Heart right ventricle (tissue), 16 donors: ENCODE measurements at regions not wholly inside any gene's neighbourhood (a gene's known extent, or its start where the extent isn't known, plus 50 kb on each side); places are given as distances from the start of the nearest gene placed in this dataset.

ENCODE experiments used
- ATAC-seq, 8 donors: fragments of 200-7000 bp; cut with Tn5 transposase; one replicate each; pipeline ENCODE4 v1.9.1; 2020; ENCODE audit warnings: mild to moderate bottlenecking in 8 of 8, moderate library complexity in 8 of 8, moderate number of reproducible peaks in 1 of 8
- DNase-seq, 2 donors: peaks; one replicate each; pipeline ENCODE4 v3.0.0-alpha.2; 2020
- H3K27ac ChIP-seq, 10 donors: fragments of 200-600 bp; sonication (generic) in 2 of 10; one replicate each; pipeline versions ENCODE4 v1.5.0 to v1.8.0; 2020 to 2022; ENCODE audit warnings: mild to moderate bottlenecking in 3 of 10
- H3K27me3 ChIP-seq, 7 donors: fragments of 200-600 bp; one replicate each; pipeline ENCODE4 v1.8.0; 2021 to 2022; ENCODE audit warnings: mild to moderate bottlenecking in 2 of 7
- H3K36me3 ChIP-seq, 9 donors: fragments of 200-600 bp; sonication (generic) in 1 of 9; one replicate each; pipeline versions ENCODE4 v1.5.0 to v1.8.0; 2020 to 2022; ENCODE audit warnings: mild to moderate bottlenecking in 2 of 9
- H3K4me1 ChIP-seq, 9 donors: fragments of 200-600 bp; sonication (generic) in 1 of 9; one replicate each; pipeline versions ENCODE4 v1.5.0 to v1.8.0; 2020 to 2022; ENCODE audit warnings: mild to moderate bottlenecking in 4 of 9
- H3K4me3 ChIP-seq, 10 donors: fragments of 200-600 bp; sonication (generic) in 2 of 10; one replicate each; pipeline versions ENCODE4 v1.5.0 to v1.8.0; 2020 to 2022; ENCODE audit warnings: mild to moderate bottlenecking in 7 of 10, moderate library complexity in 2 of 10
- H3K9me3 ChIP-seq, 11 donors: fragments of 200-600 bp in 10 of 11; sonication (generic) in 2 of 11; one replicate each; pipeline versions ENCODE4 v1.5.0 to v1.8.0; 2013 to 2022; ENCODE audit warnings: mild to moderate bottlenecking in 2 of 11, control low read depth in 1 of 11, moderate library complexity in 1 of 11
- WGBS, 2 donors: extraction: QIAGEN DNeasy Blood & Tissue Kit; methylation state at CpG; one replicate each; pipeline ENCODE4 v1.1.7; 2013; ENCODE audit warnings: inconsistent platforms in 1 of 2; 5-methylcytosine and 5-hydroxymethylcytosine counted together
- intact Hi-C, 10 donors: fragments of 100-400 bp; cut with DNase I; formaldehyde crosslinking; loops; one replicate each; pipeline versions ENCODE4 v1.11.1 to v1.14.2; 2022
- TF ChIP-seq, protein P1 (sequence below), 9 donors: fragments of 200-600 bp; sonication (generic) in 2 of 9; IDR thresholded peaks; one replicate each; pipeline versions ENCODE4 v1.5.0 to v1.8.0; 2021 to 2022; ENCODE audit warnings: antibody characterized with exemption in 9 of 9, mild to moderate bottlenecking in 5 of 9, moderate library complexity in 1 of 9
- donor health status: Arrhythmogenic right ventricular cardiomyopathy.
- donor health status: ischemic (EF 13 %, LVEDD 7.1; RV severe dilation, severe dysfunction).
- donor health status: healthy with polysubstance abuse.
- donor health status: DM: no; HTN: yes; CAD: no.
- donor health status: DM: no; HTN: no; CAD: no.
- donor health status: ischemic (EF 25% LVEDD 6.9; RV normal size, moderate dysfunction).
- donor health status: ischemic (EF 25% LVEDD 5.7; RV mildly dilated, moderate dysfunction).
- donor health status: healthy.
- donor health status: DM: yes; HTN: yes; CAD: no.
- donor health status: Ischemic cardiomyopathy.
- donor health status: ischemic (EF 35%, LVEDD 5.7; RV mildly dilated, moderate dysfunction).
- donor health status: nonischemic (EF 11% LVEDD 7.7; RV severe dilation, severe dysfunction).
- donor health status: DM: yes; HTN: yes; CAD: no.
- donor health status: PGD.
- donor health status: ischemic (EF 29% LVEDD 5.4; RV normal size, mild dysfunction).
- donor health status: nonischemic (EF 23%, LVEDD 6.1; RV moderate dilation, normal function).

DNA sequence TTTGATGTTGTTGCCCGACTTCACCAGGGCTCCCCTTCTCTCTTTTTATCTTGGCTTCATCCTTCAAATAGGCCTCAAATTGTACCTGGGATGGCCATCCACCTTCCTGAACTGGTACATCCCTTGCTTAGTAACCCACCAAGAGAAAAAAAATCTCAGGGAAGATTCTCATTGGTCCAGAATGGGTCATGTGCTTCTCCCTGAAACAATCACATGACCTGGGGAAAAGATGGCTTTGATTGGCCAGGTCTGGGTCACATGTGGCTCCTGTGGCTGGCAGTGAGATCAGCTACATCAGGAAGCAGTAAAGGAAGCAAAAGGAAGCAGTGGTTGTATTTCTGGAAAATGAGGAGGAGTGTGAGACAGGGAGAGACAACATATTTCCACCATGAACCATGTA lies 540.2 kb downstream of the MIAT start:
- ATAC-seq (no peak), DNase-seq (no peak)
- TF ChIP-seq, protein P1, sequence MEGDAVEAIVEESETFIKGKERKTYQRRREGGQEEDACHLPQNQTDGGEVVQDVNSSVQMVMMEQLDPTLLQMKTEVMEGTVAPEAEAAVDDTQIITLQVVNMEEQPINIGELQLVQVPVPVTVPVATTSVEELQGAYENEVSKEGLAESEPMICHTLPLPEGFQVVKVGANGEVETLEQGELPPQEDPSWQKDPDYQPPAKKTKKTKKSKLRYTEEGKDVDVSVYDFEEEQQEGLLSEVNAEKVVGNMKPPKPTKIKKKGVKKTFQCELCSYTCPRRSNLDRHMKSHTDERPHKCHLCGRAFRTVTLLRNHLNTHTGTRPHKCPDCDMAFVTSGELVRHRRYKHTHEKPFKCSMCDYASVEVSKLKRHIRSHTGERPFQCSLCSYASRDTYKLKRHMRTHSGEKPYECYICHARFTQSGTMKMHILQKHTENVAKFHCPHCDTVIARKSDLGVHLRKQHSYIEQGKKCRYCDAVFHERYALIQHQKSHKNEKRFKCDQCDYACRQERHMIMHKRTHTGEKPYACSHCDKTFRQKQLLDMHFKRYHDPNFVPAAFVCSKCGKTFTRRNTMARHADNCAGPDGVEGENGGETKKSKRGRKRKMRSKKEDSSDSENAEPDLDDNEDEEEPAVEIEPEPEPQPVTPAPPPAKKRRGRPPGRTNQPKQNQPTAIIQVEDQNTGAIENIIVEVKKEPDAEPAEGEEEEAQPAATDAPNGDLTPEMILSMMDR (IDR thresholded peaks at IDR 0.05): no peak
- 83 to 100% methylated on average over 1 of the region's 1 CpG for WGBS, 2 donors
- Histone ChIP-seq H3K4me1 (peaks cover 0 to 3% (median 0%) of the 10 kb centered on the region in 9 donors), H3K27ac (no peak overlapping the region), H3K9me3 (no peaks in the 10 kb centered on the region), H3K36me3 (no peaks in the 10 kb centered on the region), H3K27me3 (peaks cover 0 to 46% (median 17%) of the 10 kb centered on the region in 7 donors), H3K4me3 (no peak overlapping the region)
- intact Hi-C loops: no loop called here

DNA sequence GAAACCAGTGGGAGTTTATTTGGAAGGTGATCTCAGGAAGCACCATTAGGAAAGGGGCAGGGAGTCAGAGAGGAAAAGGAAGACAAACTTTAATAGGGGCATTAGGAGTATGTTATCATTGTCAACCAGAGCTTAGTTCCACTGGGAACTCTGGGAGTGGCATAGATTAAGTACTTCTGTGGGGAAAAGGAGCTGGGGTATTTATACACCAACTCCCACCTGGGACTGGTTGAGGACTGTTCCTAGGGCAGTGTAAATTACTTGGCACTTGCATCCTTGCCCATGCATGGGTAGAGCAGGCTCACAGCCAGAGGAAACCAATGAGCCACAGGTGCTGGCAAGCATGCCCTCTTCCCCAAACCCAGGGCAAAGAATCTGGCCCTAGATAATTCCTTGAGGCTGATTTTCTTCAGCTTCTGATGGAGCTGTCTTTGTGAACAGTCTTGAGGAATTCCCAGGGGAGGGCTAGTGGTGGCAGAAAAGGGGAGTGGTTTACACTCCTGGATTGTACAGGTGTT lies 541.2 kb downstream of the MIAT start:
- Histone ChIP-seq H3K27ac (no peak overlapping the region), H3K4me1 (peaks cover 0 to 7% (median 3%) of the 10 kb centered on the region in 9 donors), H3K9me3 (no peaks in the 10 kb centered on the region), H3K36me3 (no peaks in the 10 kb centered on the region), H3K4me3 (no peak overlapping the region), H3K27me3 (peaks cover 0 to 52% (median 17%) of the 10 kb centered on the region in 7 donors)
- intact Hi-C loops: no loop called here
- TF ChIP-seq, protein P1 (IDR thresholded peaks at IDR 0.05): no peak
- ATAC-seq (no peak), DNase-seq (no peak)

- intact Hi-C loops: no loop called here
- no peak for ATAC-seq
- H3K4me3 ChIP-seq: no peak overlapping the region
- DNase-seq: no peak
- peaks cover 0 to 54% (median 19%) of the 10 kb centered on the region in 7 donors for H3K27me3 ChIP-seq
- no peak overlapping the region for H3K27ac ChIP-seq
- TF ChIP-seq, protein P1 (IDR thresholded peaks at IDR 0.05): no peak
- no peaks in the 10 kb centered on the region for H3K9me3 ChIP-seq
- 66 to 67% methylated on average over 2 of the region's 2 CpGs for WGBS, 2 donors
- peaks cover 0 to 7% (median 3%) of the 10 kb centered on the region in 9 donors for H3K4me1 ChIP-seq
- no peaks in the 10 kb centered on the region for H3K36me3 ChIP-seq
Measured at GRCh38 chr22:27199354-27199753, 542.0 kb downstream of the MIAT start.

DNA sequence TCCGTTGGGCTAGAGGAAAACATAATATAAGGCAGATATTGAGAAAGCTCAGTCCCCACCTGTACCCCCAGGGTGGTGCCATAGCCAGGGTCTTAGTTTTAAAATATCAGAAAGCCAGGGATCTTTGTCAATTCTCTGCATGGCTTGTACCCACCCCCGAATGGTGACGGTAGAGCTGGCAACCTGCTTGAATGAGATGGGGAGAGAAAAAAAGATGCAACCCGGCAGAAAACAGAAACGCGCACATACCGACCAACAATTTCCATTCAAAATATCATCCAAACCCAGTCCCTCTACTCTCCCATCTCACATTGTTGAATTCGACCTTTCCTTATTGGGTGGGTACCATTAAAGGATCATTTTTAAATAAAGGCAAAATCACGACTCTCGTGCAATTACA lies 543.9 kb downstream of the MIAT start:
- ATAC-seq: no peak

More for the DNA sequence above, 543.9 kb downstream of the MIAT start:
- Histone ChIP-seq H3K36me3 (no peaks in the 10 kb centered on the region), H3K4me3 (no peak overlapping the region), H3K9me3 (peaks cover 0 to 4% (median 0%) of the 10 kb centered on the region in 11 donors), H3K27me3 (peaks cover 0 to 57% (median 31%) of the 10 kb centered on the region in 7 donors), H3K27ac (no peak overlapping the region), H3K4me1 (peaks cover 0 to 7% (median 0%) of the 10 kb centered on the region in 9 donors)
- WGBS, 2 donors: 93% methylated on average over 10 of the region's 10 CpGs
- TF ChIP-seq, protein P1 (IDR thresholded peaks at IDR 0.05): no peak
- intact Hi-C loops: no loop called here
- DNase-seq: no peak
